Uterus (tissue), 2 donors: ENCODE measurements at regions not wholly inside any gene's neighbourhood (a gene's known extent, or its start where the extent isn't known, plus 50 kb on each side); places are given as distances from the start of the nearest gene placed in this dataset.

Experiments used
- POLR2A ChIP-seq, 2 donors: fragments of 450-650 bp; IDR thresholded peaks; one replicate each; pipeline ENCODE4 v1.6.1; 2016; ENCODE audit warnings: antibody characterized with exemption in 2 of 2, mild to moderate bottlenecking in 1 of 2, moderate library complexity in 1 of 2
- TF ChIP-seq, protein P1 (sequence below), 4 experiments: fragments of 200-600 bp in 2 of 4; fragments of 450-650 bp in 2 of 4; sonication (generic) in 2 of 4; IDR thresholded peaks; one replicate each; pipeline ENCODE4 v1.5.1; 2016 to 2019; ENCODE audit warnings: antibody characterized with exemption in 4 of 4, mild to moderate bottlenecking in 2 of 4, moderate library complexity in 1 of 4

DNA sequence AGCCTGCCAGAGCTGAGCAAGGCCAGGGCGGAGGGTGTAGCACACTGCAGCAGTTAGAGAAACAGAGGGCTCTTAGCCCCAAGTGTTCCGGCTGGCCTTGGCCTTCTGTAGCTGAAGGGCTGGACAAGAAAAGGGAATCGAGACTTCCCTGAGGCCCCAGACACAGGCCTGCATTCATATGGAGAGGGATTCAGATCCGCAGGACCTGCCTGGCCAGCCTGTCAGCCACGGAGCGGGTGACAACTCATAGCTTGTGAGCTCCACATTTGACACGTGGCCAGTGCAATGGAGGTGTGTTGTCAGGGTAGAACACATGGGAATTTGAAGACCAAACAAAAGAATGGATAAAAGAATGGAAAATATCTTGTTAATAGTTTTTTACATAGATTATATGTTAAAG lies 182.2 kb upstream of the GSC start:
- TF ChIP-seq, protein P1, sequence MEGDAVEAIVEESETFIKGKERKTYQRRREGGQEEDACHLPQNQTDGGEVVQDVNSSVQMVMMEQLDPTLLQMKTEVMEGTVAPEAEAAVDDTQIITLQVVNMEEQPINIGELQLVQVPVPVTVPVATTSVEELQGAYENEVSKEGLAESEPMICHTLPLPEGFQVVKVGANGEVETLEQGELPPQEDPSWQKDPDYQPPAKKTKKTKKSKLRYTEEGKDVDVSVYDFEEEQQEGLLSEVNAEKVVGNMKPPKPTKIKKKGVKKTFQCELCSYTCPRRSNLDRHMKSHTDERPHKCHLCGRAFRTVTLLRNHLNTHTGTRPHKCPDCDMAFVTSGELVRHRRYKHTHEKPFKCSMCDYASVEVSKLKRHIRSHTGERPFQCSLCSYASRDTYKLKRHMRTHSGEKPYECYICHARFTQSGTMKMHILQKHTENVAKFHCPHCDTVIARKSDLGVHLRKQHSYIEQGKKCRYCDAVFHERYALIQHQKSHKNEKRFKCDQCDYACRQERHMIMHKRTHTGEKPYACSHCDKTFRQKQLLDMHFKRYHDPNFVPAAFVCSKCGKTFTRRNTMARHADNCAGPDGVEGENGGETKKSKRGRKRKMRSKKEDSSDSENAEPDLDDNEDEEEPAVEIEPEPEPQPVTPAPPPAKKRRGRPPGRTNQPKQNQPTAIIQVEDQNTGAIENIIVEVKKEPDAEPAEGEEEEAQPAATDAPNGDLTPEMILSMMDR (IDR thresholded peaks at IDR 0.05) = no peak
- TF ChIP-seq POLR2A (IDR thresholded peaks at IDR 0.05) = no peak
